ENCODE measurements at regions not wholly inside any gene's neighbourhood (a gene's known extent, or its start where the extent isn't known, plus 50 kb on each side); places are given as distances from the start of the nearest gene placed in this dataset.

GRCh38 chr22:48299801-48300200 is 1527.9 kb downstream of the BRD1 start:
- TF ChIP-seq GATA2 (IDR thresholded peaks at IDR 0.05; ENCODE audit: low read depth, low read length) (no peak), GATA3 (IDR thresholded peaks at IDR 0.05; ENCODE audit: low read depth, low read length) (no peak)
